ENCODE measurements at regions not wholly inside any gene's neighbourhood (a gene's known extent, or its start where the extent isn't known, plus 50 kb on each side); places are given as distances from the start of the nearest gene placed in this dataset.
A peak's percentile ranks its signal among the peaks of the same experiment; 100 is the strongest.

- peak; percentile 10 for DNase-seq (ENCODE audit: low read depth, low spot score)
- no peaks in the 10 kb centered on the region for H3K9me3 ChIP-seq (ENCODE audit: control insufficient read depth in 1 of 2, insufficient read depth in 1 of 2, low read depth in 1 of 2, low read length in 2 of 2)
- TF ChIP-seq EZH2 (IDR thresholded peaks at IDR 0.05), result no peak
- TF ChIP-seq TCF7L2 (IDR thresholded peaks at IDR 0.05; ENCODE audit: borderline replicate concordance, extremely low read depth, insufficient read depth, insufficient read length), result no peak
- peak; percentile 13; the same call in 1 of the 2 replicates for TF ChIP-seq FOSL1 (IDR thresholded peaks at IDR 0.05; ENCODE audit: low read depth)
- TF ChIP-seq SIN3A (IDR thresholded peaks at IDR 0.05; ENCODE audit: low read depth), result no peak
- TF ChIP-seq SP1 (IDR thresholded peaks at IDR 0.05; ENCODE audit: low read depth), result no peak
- TF ChIP-seq EZH2phosphoT487 (IDR thresholded peaks at IDR 0.05; ENCODE audit: borderline replicate concordance), result no peak
- TF ChIP-seq POLR2AphosphoS5 (IDR thresholded peaks at IDR 0.05; ENCODE audit: low read depth, low read length), result no peak
- no peak for TF ChIP-seq ELF1 (IDR thresholded peaks at IDR 0.05; ENCODE audit: borderline replicate concordance, low read depth)
- TF ChIP-seq CTCF (IDR thresholded peaks at IDR 0.05 in 2 of 3, conservative IDR thresholded peaks at IDR 0.05 in 1 of 3; ENCODE audit: borderline replicate concordance in 1 of 3, insufficient read depth in 1 of 3, low read depth in 2 of 3, low read length in 2 of 3), result no peak
- no peak for TF ChIP-seq MAX (IDR thresholded peaks at IDR 0.05)
- no peak for TF ChIP-seq CEBPB (IDR thresholded peaks at IDR 0.05; ENCODE audit: low read depth)
- TF ChIP-seq REST (IDR thresholded peaks at IDR 0.05; ENCODE audit: low read depth), result no peak
- peak; percentile 22; the same call in 1 of the 2 replicates for TF ChIP-seq JUND (IDR thresholded peaks at IDR 0.05)
- no peak for TF ChIP-seq ZNF274 (IDR thresholded peaks at IDR 0.05; ENCODE audit: low read depth, low read length)
- no peaks in the 10 kb centered on the region for H3K79me2 ChIP-seq (ENCODE audit: insufficient read depth, low read length)
- ChIA-PET POLR2A (no interaction called here), CTCF (no interaction called here), RAD21 (ENCODE audit: low non-redundant PET in 1 of 2, low total read pairs in 2 of 2, uncharacterized antibody in 2 of 2, unreplicated experiment in 2 of 2) (no interaction called here)
- no peaks in the 10 kb centered on the region for H3K27me3 ChIP-seq (ENCODE audit: insufficient read depth, low read length)
- no peaks in the 10 kb centered on the region for H3K36me3 ChIP-seq (ENCODE audit: control insufficient read depth in 1 of 2, insufficient read depth in 2 of 2, low read length in 2 of 2)
- no peaks in the 10 kb centered on the region for H3K9me2 ChIP-seq (ENCODE audit: insufficient read depth)
- H4K20me1 ChIP-seq (ENCODE audit: insufficient read depth), result no peaks in the 10 kb centered on the region
- no peak overlapping the region for H3K27ac ChIP-seq (ENCODE audit: low read depth, low read length)
- no TSS peak for BruUV-seq (replicated peaks)
- no peak overlapping the region for H2AFZ ChIP-seq (ENCODE audit: low read depth, low read length, poor library complexity, severe bottlenecking)
- no peak overlapping the region for H3K4me2 ChIP-seq (ENCODE audit: low read length)
- intact Hi-C loops (cut with micrococcal nuclease), result no loop called here
- peaks cover 0 to 5% of the 10 kb centered on the region in 2 experiments; a peak in 1 of 4 replicates for H3K4me1 ChIP-seq (ENCODE audit: control insufficient read depth in 1 of 2, insufficient read depth in 2 of 2, low read length in 2 of 2)
- ATAC-seq, result no peak
- no peak overlapping the region for H3K4me3 ChIP-seq (replicated peaks in 1 of 2; ENCODE audit: low read depth in 1 of 2, low read length in 2 of 2)
- H3K9ac ChIP-seq (ENCODE audit: low read length), result no peak overlapping the region
These were observed 58.3 kb upstream of the RFLNA start for GRCh38 chr12:124236625-124237031.
